Skeletal muscle cell (primary cell): ENCODE measurements at regions not wholly inside any gene's neighbourhood (a gene's known extent, or its start where the extent isn't known, plus 50 kb on each side); places are given as distances from the start of the nearest gene placed in this dataset.
"Not testable (repeated sequence)": the region's sequence is repeated elsewhere in the genome, so short reads cannot be mapped to it uniquely, and the experiment has no call there.

ENCODE experiments used
- DNase-seq: peaks from one replicate; pipeline ENCODE4 v3.0.0-alpha.2; 2010; ENCODE audit warnings: low read depth
- H3K4me3 ChIP-seq: 2 replicates; pipeline ENCODE4 v1.5.1; 2011; ENCODE audit warnings: low read depth, mild to moderate bottlenecking, control low read depth, low read length, moderate library complexity

- not testable (repeated sequence) for DNase-seq, H3K4me3 ChIP-seq
These were observed 277.7 kb upstream of the ZNF322 start for GRCh38 chr6:26937258-26937657.

- not testable (repeated sequence) for DNase-seq, H3K4me3 ChIP-seq
These were observed 291.7 kb upstream of the ZNF322 start for GRCh38 chr6:26951211-26951610.

DNA sequence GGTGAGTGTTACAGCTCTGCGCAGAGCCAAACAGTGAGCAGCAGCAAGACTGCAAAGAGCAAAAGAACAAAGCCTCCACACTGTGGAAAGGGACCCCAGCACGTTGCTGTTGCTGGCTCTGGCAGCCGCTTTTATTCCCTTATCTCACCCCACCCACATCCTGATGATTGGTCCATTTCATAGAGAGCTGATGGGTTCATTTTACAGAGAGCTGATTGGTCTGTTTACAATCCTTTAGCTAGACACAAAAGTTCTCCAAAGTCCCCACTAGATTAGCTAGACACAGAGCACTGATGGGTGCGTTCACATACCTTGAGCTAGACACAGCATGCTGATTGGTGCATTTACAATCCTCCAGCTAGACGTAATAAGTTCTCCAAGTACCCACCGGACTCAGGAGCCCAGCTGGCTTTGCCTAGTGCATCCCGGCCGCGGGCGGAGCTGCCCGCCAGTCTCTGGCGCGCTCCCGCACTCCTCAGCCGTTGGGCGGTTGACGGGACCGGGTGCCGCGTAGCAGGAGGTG is 291.4 kb upstream of the PRSS16 start:
- peak overlapping the region; percentile 49 for H3K4me3 ChIP-seq

GRCh38 chr6:26956601-26957184 is 290.8 kb upstream of the PRSS16 start:
- peak; percentile 15 for DNase-seq
- H3K4me3 ChIP-seq, result peak overlapping the region; percentile 49

More for the DNA sequence above, 291.4 kb upstream of the PRSS16 start:
- peak; percentile 8 for DNase-seq

DNA sequence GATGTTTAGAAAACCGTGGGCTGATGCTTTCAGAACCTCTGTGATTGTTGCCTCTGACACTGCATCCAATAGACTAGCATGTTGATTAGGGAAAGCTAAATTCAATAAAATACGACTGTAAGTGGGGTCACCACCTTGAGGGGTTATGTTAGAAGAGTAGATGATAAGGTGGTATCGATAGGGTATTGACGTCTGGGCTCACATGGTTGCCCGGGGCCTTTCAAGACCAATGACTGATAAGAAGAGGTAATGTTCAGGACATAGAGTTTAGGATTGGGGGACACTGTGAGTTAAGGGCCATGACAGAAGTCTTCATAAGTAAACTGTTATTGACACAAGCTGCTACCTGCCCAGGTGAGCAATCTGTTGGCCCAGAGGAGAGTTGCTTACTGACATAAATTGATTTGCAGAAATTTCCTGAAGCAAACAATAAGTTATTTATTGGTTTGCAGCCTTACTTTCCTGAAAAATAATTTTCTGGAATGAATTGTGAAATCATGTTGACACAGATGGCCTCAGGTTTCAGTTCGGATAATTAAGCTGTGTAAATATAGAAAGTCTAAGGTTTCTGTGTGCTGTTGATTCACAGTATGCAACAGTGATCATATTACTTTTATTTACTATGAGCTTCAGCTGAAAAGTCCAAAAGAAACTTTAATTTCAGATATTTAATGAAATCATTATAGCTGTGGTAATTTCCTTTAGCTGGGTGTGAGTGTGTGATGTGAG is 289.9 kb upstream of the PRSS16 start:
- DNase-seq, result not testable (repeated sequence)
- H3K4me3 ChIP-seq, result peak overlapping the region; percentile 49

DNA sequence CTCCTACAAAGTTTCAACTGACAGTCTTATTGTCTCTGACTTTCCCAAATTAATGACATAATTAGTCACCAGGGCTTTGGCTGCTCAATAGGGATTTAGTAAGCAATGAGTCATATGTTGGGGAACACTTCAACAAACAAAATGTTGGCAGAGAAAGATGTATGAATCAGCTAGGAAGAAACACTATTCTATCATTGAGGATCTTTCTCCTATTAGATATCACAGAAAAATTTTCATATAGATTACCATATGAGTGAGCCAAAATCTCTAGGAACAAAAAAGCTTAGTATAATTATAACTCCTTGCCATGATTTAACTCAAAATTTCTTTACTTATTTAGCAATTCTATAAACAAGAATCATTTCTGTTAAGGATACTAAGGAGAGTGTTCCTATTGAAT is 286.3 kb upstream of the PRSS16 start:
- not testable (repeated sequence) for H3K4me3 ChIP-seq, DNase-seq

- DNase-seq, result no peak
- H3K4me3 ChIP-seq, result no peak overlapping the region
These were observed 245.1 kb upstream of the PRSS16 start for GRCh38 chr6:27002447-27002846.

GRCh38 chr6:27007020-27007419 is 240.5 kb upstream of the PRSS16 start:
- no peak for DNase-seq
- no peak overlapping the region for H3K4me3 ChIP-seq

GRCh38 chr6:27008613-27009012 is 238.9 kb upstream of the PRSS16 start:
- H3K4me3 ChIP-seq, DNase-seq: not testable (repeated sequence)

DNA sequence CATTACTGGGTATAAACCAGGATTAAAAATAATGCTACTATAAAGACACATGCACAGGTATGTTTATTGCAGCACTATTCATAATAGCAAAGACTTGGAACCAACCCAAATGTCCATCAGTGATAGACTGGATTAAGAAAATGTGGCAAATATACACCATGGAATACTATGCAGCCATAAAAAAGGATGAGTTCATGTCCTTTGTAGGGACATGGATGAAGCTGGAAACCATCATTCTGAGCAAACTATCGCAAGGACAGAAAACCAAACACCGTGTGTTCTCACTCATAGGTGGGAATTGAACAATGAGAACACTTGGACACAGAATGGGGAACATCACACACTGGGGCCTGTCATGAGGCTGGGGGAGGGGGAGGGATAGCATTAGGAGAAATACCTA is 233.4 kb upstream of the PRSS16 start:
- DNase-seq, result not testable (repeated sequence)

GRCh38 chr6:27016689-27017088 is 230.8 kb upstream of the PRSS16 start:
- no peak for DNase-seq
- no peak overlapping the region for H3K4me3 ChIP-seq

More for the DNA sequence above, 233.4 kb upstream of the PRSS16 start:
- H3K4me3 ChIP-seq, result not testable (repeated sequence)

DNA sequence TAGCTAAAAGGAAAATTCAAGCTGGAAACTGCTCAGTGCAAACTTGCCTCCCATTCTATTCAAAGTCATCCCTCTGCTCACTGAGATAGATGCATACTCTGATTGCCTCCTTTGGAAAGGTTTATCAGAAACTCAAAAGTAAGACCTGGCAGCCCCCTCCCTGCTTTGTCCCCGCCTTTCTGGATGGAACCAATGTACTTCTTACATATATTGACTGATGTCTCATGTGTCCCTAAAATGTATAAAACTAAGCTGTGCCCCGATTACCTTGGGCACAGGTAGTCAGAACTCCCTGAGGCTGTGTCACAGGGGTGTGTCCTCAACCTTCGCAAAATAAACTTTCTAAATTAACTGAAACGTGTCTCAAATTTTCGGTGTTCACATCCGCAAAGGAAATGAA is 229.1 kb upstream of the PRSS16 start:
- DNase-seq, H3K4me3 ChIP-seq: not testable (repeated sequence)

DNA sequence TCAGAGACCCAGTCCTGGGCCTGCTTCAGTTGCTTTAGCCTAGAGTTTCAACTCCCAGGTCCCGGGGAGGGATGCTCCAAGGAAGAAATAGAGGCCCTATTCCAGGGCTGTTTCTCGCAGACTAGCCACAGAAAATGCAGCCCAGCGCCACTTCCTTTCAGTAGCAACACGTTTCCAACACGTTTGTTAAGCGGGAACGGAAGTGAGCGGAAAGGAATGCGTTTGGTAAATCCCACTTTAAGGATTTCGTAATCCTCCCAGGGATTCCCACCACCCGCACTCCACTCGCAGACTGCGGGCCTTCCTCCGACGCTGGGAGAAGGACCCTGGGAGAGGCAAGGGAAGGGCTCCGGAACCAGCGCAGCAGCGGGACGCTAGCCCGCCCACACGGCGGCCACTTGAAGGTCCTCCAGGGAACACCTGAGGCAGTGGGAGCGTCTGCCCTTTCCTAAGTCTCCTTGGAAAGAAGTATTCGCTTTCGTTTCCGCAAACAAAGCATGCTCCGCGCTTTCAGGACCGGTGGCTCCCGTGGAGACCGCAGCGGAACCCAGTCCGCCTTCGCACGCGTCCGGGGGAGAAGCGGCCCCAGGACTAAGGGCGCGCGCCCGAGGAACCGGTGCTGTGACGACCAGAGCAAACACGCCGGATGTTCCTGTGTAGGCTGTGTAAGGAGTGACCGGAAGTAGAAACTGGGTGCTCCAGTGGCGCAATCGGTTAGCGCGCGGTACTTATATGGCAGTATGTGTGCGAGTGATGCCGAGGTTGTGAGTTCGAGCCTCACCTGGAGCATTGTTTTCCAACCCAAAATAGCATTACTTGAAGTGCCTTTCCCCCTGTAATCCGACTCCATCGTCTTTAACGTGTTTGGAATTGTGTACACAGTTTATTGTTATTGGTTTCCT is 227.6 kb upstream of the PRSS16 start:
- peak overlapping the region; percentile 66 for H3K4me3 ChIP-seq
- peak; percentile 62 for DNase-seq

GRCh38 chr6:27020553-27020880 is 227.0 kb upstream of the PRSS16 start:
- no peak for DNase-seq

DNA sequence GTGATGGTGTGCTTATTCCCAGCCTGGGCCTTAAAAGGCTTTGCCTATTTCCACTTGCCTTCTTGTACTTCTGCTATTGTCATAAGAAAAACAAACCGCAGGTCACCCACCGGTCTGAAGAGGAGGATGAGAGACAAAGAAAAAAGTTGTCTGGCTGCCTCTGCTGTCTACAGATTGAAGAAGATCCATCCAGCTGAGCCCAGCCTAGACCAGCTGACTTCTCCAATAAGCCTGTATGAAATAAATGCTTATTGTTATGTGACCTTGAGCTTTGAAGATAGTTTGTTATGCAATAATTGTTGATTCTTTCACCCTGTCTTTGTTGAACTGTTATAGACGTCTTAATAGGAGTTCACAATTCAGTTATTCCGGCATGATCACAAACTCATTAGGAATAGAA is 223.8 kb upstream of the PRSS16 start:
- H3K4me3 ChIP-seq, result no peak overlapping the region
- no peak for DNase-seq

More at GRCh38 chr6:27020553-27020880, 227.0 kb upstream of the PRSS16 start:
- peak overlapping the region; percentile 66 for H3K4me3 ChIP-seq

- DNase-seq, result no peak
- H3K4me3 ChIP-seq, result no peak overlapping the region
These were observed 222.2 kb upstream of the PRSS16 start for GRCh38 chr6:27025351-27025750.

DNA sequence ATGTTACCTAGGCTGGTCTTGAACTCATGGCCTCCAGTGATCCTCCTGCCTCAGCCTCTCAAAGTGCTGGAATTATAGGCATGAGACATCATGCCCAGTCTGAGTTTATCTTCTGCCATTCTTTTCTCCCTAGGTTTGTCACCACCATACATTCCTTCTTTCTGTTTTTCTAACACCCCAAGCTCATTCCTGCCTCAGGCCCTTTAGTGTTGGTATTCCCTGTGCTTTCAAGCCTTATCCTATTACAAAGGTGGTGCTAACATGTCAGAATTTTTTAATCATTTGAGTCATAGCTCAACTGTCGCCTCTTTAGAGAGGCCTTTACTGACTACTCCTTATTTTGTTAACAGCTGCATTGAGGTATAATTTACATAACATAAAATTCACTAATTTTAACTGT is 221.1 kb upstream of the PRSS16 start:
- H3K4me3 ChIP-seq, result no peak overlapping the region
- no peak for DNase-seq

GRCh38 chr6:27031302-27031701 is 216.2 kb upstream of the PRSS16 start:
- no peak for DNase-seq
- H3K4me3 ChIP-seq, result no peak overlapping the region

DNA sequence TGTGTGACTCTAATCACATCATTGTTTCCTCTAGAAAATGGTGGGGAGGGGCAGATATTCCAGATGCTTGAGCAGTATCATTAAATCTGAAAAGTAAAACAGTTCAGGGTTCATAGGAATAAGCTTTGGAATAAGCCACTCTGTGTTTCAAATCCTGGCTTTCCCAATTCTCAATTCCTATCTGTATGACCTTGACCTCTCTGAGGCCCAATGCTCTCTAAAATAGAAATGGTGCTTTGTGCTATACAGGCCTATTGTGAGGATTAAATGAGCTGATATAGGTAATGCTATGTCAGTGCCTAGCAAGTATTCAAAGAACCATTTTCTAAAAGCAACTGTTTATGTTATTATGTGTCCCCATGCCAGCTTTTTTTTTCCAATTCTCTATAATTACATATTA is 209.0 kb upstream of the PRSS16 start:
- no peak overlapping the region for H3K4me3 ChIP-seq
- DNase-seq, result no peak
